OCI-LY3 (cell line): ENCODE measurements at regions not wholly inside any gene's neighbourhood (a gene's known extent, or its start where the extent isn't known, plus 50 kb on each side); places are given as distances from the start of the nearest gene placed in this dataset.

Experiments
- H2AFZ ChIP-seq: fragments of 200-600, 300-600 bp; shearing (Covaris generic); 2 replicates; pipeline ENCODE4 v1.6.0; 2014; ENCODE audit warnings: antibody characterized with exemption, low read depth, low read length
- H3K27ac ChIP-seq: fragments of 200-600, 300-600 bp; sonication (generic); 2 replicates; pipeline ENCODE4 v1.5.1; 2014; ENCODE audit warnings: mild to moderate bottlenecking, low read length, moderate library complexity, mixed read lengths
- H3K27me3 ChIP-seq: fragments of 200-600, 300-600 bp; sonication (generic); 2 replicates; pipeline ENCODE4 v1.6.1; 2014; ENCODE audit warnings: low read depth, low read length, mixed read lengths
- H3K36me3 ChIP-seq: fragments of 200-600, 300-600 bp; sonication (generic); replicated peaks from 2 replicates; pipeline ENCODE3; 2014; ENCODE audit warnings: low read depth, low read length, mixed read lengths
- H3K4me1 ChIP-seq: fragments of 300-600, 200-600 bp; sonication (generic); 2 replicates; pipeline ENCODE4 v1.6.1; 2014; ENCODE audit warnings: low read length, mixed read lengths
- H3K4me2 ChIP-seq: fragments of 200-600, 300-600 bp; sonication (generic); 2 replicates; pipeline ENCODE4 v1.6.1; 2014; ENCODE audit warnings: low read length, mixed read lengths
- H3K4me3 ChIP-seq: fragments of 300-600, 200-600 bp; sonication (generic); 2 replicates; pipeline ENCODE4 v1.5.1; 2014; ENCODE audit warnings: antibody characterized with exemption, mild to moderate bottlenecking, low read length, moderate library complexity
- H3K79me2 ChIP-seq: fragments of 300-600, 200-600 bp; shearing (Covaris generic); 2 replicates; pipeline ENCODE4 v1.6.1; 2014; ENCODE audit warnings: mild to moderate bottlenecking, low read length, mixed read lengths
- H3K9ac ChIP-seq: fragments of 300-600, 200-600 bp; shearing (Covaris generic); 2 replicates; pipeline ENCODE4 v1.6.0; 2014; ENCODE audit warnings: mild to moderate bottlenecking, low read length, moderate library complexity
- H3K9me3 ChIP-seq: fragments of 200-600, 300-600 bp; shearing (Covaris generic); 2 replicates; pipeline ENCODE4 v1.6.1; 2014; ENCODE audit warnings: low read length, mixed read lengths; ENCODE audit not compliant: insufficient read depth
- H4K20me1 ChIP-seq: fragments of 200-600, 300-600 bp; sonication (generic); 2 replicates; pipeline ENCODE4 v1.6.1; 2016; ENCODE audit warnings: low read length, mixed read lengths; ENCODE audit not compliant: insufficient read depth
- CTCF ChIP-seq: fragments of 200-600, 300-600 bp; sonication (generic); IDR thresholded peaks from 2 replicates; pipeline ENCODE4 v1.5.1; 2014; ENCODE audit warnings: antibody characterized with exemption, low read length, low read depth
- EZH2phosphoT487 ChIP-seq: fragments of 200-600 bp; shearing (Covaris generic); IDR thresholded peaks from 2 replicates; pipeline ENCODE4 v1.6.1; 2018; ENCODE audit warnings: antibody characterized with exemption, mixed run types, low read depth

GRCh38 chr5:119913425-119913824 is 284.1 kb downstream of the FAM170A start:
- Histone ChIP-seq H3K4me2 (no peak overlapping the region), H3K4me1 (no peaks in the 10 kb centered on the region), H3K79me2 (no peaks in the 10 kb centered on the region), H2AFZ (no peak overlapping the region), H3K27ac (no peak overlapping the region), H3K36me3 (no peaks in the 10 kb centered on the region), H3K4me3 (no peak overlapping the region), H3K9ac (no peak overlapping the region), H3K9me3 (no peaks in the 10 kb centered on the region), H4K20me1 (no peaks in the 10 kb centered on the region), H3K27me3 (no peaks in the 10 kb centered on the region)
- TF ChIP-seq EZH2phosphoT487 (no peak), CTCF (no peak)

GRCh38 chr5:119919279-119919678 is 289.9 kb downstream of the FAM170A start:
- H3K9ac ChIP-seq: no peak overlapping the region
- no peak overlapping the region for H3K27ac ChIP-seq
- H4K20me1 ChIP-seq: no peaks in the 10 kb centered on the region
- no peak for TF ChIP-seq EZH2phosphoT487
- no peak for TF ChIP-seq CTCF
- no peak overlapping the region for H3K4me2 ChIP-seq
- no peaks in the 10 kb centered on the region for H3K9me3 ChIP-seq
- no peaks in the 10 kb centered on the region for H3K79me2 ChIP-seq
- no peaks in the 10 kb centered on the region for H3K27me3 ChIP-seq
- no peaks in the 10 kb centered on the region for H3K4me1 ChIP-seq
- H3K36me3 ChIP-seq: no peaks in the 10 kb centered on the region
- no peak overlapping the region for H3K4me3 ChIP-seq
- H2AFZ ChIP-seq: no peak overlapping the region

GRCh38 chr5:119926301-119926700 is 296.9 kb downstream of the FAM170A start:
- H3K4me3 ChIP-seq: no peak overlapping the region
- no peak overlapping the region for H3K27ac ChIP-seq
- H4K20me1 ChIP-seq: no peaks in the 10 kb centered on the region
- no peaks in the 10 kb centered on the region for H3K79me2 ChIP-seq
- H3K4me2 ChIP-seq: no peak overlapping the region
- no peak overlapping the region for H3K9ac ChIP-seq
- H3K9me3 ChIP-seq: no peaks in the 10 kb centered on the region
- H3K36me3 ChIP-seq: no peaks in the 10 kb centered on the region
- no peaks in the 10 kb centered on the region for H3K4me1 ChIP-seq
- no peaks in the 10 kb centered on the region for H3K27me3 ChIP-seq
- no peak overlapping the region for H2AFZ ChIP-seq
- no peak for TF ChIP-seq EZH2phosphoT487
- no peak for TF ChIP-seq CTCF

- no peak overlapping the region for H2AFZ ChIP-seq
- H3K27ac ChIP-seq: no peak overlapping the region
- no peak overlapping the region for H3K9ac ChIP-seq
- no peak for TF ChIP-seq EZH2phosphoT487
- TF ChIP-seq CTCF: no peak
- H3K79me2 ChIP-seq: no peaks in the 10 kb centered on the region
- H3K27me3 ChIP-seq: no peaks in the 10 kb centered on the region
- no peaks in the 10 kb centered on the region for H3K9me3 ChIP-seq
- H3K4me3 ChIP-seq: no peak overlapping the region
- H4K20me1 ChIP-seq: no peaks in the 10 kb centered on the region
- H3K4me1 ChIP-seq: no peaks in the 10 kb centered on the region
- H3K36me3 ChIP-seq: no peaks in the 10 kb centered on the region
- no peak overlapping the region for H3K4me2 ChIP-seq
These were observed 299.6 kb downstream of the FAM170A start for GRCh38 chr5:119928974-119929373.
